CD14-positive monocyte (primary cell): ENCODE measurements at regions not wholly inside any gene's neighbourhood (a gene's known extent, or its start where the extent isn't known, plus 50 kb on each side); places are given as distances from the start of the nearest gene placed in this dataset.
A peak's percentile ranks its signal among the peaks of the same experiment; 100 is the strongest.

ENCODE experiments used
- DNase-seq, 3 donors: peaks; one replicate each; pipeline ENCODE4 v3.0.0-alpha.2; 2011 to 2022
- H2AFZ ChIP-seq: 2 replicates; pipeline ENCODE4 v1.6.0; 2012; ENCODE audit warnings: mild to moderate bottlenecking, low read depth, low read length, inconsistent platforms; ENCODE audit not compliant: insufficient read depth, poor library complexity, severe bottlenecking
- H3K27ac ChIP-seq, 2 donors: 1 replicate in 1 of 2; 2 replicates in 1 of 2; pipeline ENCODE4 v1.5.1; 2012 to 2013; ENCODE audit warnings: low read length in 2 of 2, control low read depth in 1 of 2, inconsistent platforms in 1 of 2, low read depth in 1 of 2, mild to moderate bottlenecking in 1 of 2
- H3K27me3 ChIP-seq, 2 donors: one replicate each; pipeline versions ENCODE4 v1.6.0 to v1.6.1; 2011 to 2013; ENCODE audit warnings: low read length in 2 of 2; ENCODE audit not compliant: control insufficient read depth in 2 of 2, insufficient read depth in 2 of 2
- H3K36me3 ChIP-seq, 2 donors: replicated peaks in 1 of 2; 1 replicate in 1 of 2; 2 replicates in 1 of 2; pipeline versions ENCODE4 v1.5.1 to v1.6.1; 2012 to 2013; ENCODE audit warnings: low read length in 2 of 2, control low read depth in 1 of 2, inconsistent platforms in 1 of 2, mild to moderate bottlenecking in 1 of 2; ENCODE audit not compliant: insufficient read depth in 2 of 2, control insufficient read depth in 1 of 2
- H3K4me1 ChIP-seq, 2 donors: 1 replicate in 1 of 2; 2 replicates in 1 of 2; pipeline versions ENCODE4 v1.5.1 to v1.6.1; 2012 to 2013; ENCODE audit warnings: low read length in 2 of 2, control low read depth in 1 of 2, inconsistent platforms in 1 of 2, mild to moderate bottlenecking in 1 of 2, moderate library complexity in 1 of 2; ENCODE audit not compliant: insufficient read depth in 2 of 2, control insufficient read depth in 1 of 2
- H3K4me2 ChIP-seq: replicated peaks from 2 replicates; pipeline ENCODE3; 2012; ENCODE audit warnings: low read length, moderate library complexity, mild to moderate bottlenecking; ENCODE audit not compliant: poor library complexity, severe bottlenecking; ENCODE audit errors: extremely low read depth
- H3K4me3 ChIP-seq, 3 experiments: fragments of 200-600 bp in 1 of 3; sonication (generic) in 1 of 3; replicated peaks in 1 of 3; 1 replicate in 2 of 3; 2 replicates in 1 of 3; pipeline ENCODE4 v1.5.1; 2011 to 2013; ENCODE audit warnings: low read length in 3 of 3, mild to moderate bottlenecking in 3 of 3, control low read depth in 2 of 3, low read depth in 2 of 3, inconsistent platforms in 1 of 3, moderate library complexity in 1 of 3
- H3K79me2 ChIP-seq: 2 replicates; pipeline ENCODE4 v1.6.0; 2012; ENCODE audit warnings: mild to moderate bottlenecking, control low read depth, inconsistent platforms, low read length, moderate library complexity; ENCODE audit not compliant: insufficient read depth
- H3K9ac ChIP-seq: 2 replicates; pipeline ENCODE4 v1.6.0; 2017; ENCODE audit warnings: low read length, mild to moderate bottlenecking; ENCODE audit not compliant: insufficient read depth, poor library complexity, severe bottlenecking
- H3K9me3 ChIP-seq, 2 donors: replicated peaks in 1 of 2; 1 replicate in 1 of 2; 2 replicates in 1 of 2; pipeline versions ENCODE4 v1.5.1 to v1.6.1; 2012 to 2013; ENCODE audit warnings: low read length in 2 of 2, control low read depth in 1 of 2; ENCODE audit not compliant: control insufficient read depth in 1 of 2, insufficient read depth in 1 of 2
- H4K20me1 ChIP-seq: 2 replicates; pipeline ENCODE4 v1.6.0; 2012; ENCODE audit warnings: mild to moderate bottlenecking, low read length, control low read depth, moderate library complexity; ENCODE audit not compliant: insufficient read depth
- H3K27ac Mint-ChIP-seq, 7 donors: one replicate each; pipeline ENCODE4 v1.8.0; 2020; ENCODE audit warnings: mild to moderate bottlenecking in 7 of 7, mixed read lengths in 7 of 7, moderate library complexity in 6 of 7, inconsistent platforms in 2 of 7
- H3K27me3 Mint-ChIP-seq, 3 donors: one replicate each; pipeline ENCODE4 v1.8.0; 2021 to 2022; ENCODE audit warnings: low read depth in 3 of 3, mild to moderate bottlenecking in 3 of 3, mixed read lengths in 3 of 3, moderate library complexity in 3 of 3, inconsistent platforms in 1 of 3
- H3K36me3 Mint-ChIP-seq, 2 donors: one replicate each; pipeline ENCODE4 v1.8.0; 2020; ENCODE audit warnings: mixed read lengths in 2 of 2, inconsistent platforms in 1 of 2, mild to moderate bottlenecking in 1 of 2
- H3K4me1 Mint-ChIP-seq: one replicate; pipeline ENCODE4 v1.8.0; 2020; ENCODE audit warnings: mild to moderate bottlenecking, mixed read lengths
- H3K4me3 Mint-ChIP-seq, 2 donors: one replicate each; pipeline ENCODE4 v1.8.0; 2020; ENCODE audit warnings: mild to moderate bottlenecking in 2 of 2, mixed read lengths in 2 of 2, moderate library complexity in 1 of 2
- H3K9me3 Mint-ChIP-seq, 7 donors: one replicate each; pipeline ENCODE4 v1.8.0; 2020 to 2022; ENCODE audit warnings: mixed read lengths in 7 of 7, mild to moderate bottlenecking in 6 of 7, moderate library complexity in 6 of 7, inconsistent platforms in 2 of 7
- WGBS: methylation state at CpG from one replicate; pipeline ENCODE4 v1.1.5; 2013; ENCODE audit warnings: missing lambda C conversion rate; ENCODE audit not compliant: insufficient coverage; 5-methylcytosine and 5-hydroxymethylcytosine counted together
- intact Hi-C, 2 donors: fragments of 100-400 bp; cut with micrococcal nuclease; formaldehyde crosslinking; loops; one replicate each; pipeline versions ENCODE4 v1.15.0 to v1.15.1; 2023
- TF ChIP-seq, protein P1 (sequence below): fragments of 200-600 bp; IDR thresholded peaks from one replicate; pipeline ENCODE4 v1.8.0; 2022; ENCODE audit warnings: antibody characterized with exemption, mild to moderate bottlenecking

DNA sequence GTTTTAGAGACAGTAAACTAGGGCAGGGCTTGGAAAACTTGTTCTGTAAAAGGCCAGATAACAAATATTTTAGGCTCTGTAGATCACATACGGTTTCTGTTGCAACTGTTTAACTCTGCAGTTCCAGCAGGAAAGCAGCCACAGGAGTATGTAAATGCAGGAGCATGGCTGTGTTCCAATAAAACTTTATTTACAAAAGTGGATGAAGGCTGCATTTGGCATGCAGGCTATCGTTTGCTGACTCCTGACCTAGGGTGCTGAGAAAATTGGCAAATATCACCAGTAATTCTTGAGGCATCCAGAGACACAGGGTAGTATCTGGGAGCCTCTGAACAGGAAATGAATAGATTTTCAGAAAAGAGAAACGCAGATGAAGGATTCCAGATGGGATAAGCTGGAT, 274.0 kb downstream of the MAF start:
- H3K9me3 ChIP-seq, result no peaks in the 10 kb centered on the region
- H3K79me2 ChIP-seq, result no peaks in the 10 kb centered on the region
- H3K4me1 ChIP-seq, result peaks cover 45 to 49% of the 10 kb centered on the region in 2 donors
- Mint-ChIP-seq H3K27ac (peak overlapping the region in 1 of 7 donors; percentile 18), H3K4me1 (peaks cover 56% of the 10 kb centered on the region), H3K36me3 (peaks cover 0 to 3% of the 10 kb centered on the region in 2 donors), H3K27me3 (peaks cover 2 to 6% (median 5%) of the 10 kb centered on the region in 3 donors), H3K4me3 (no peak overlapping the region), H3K9me3 (peaks cover 0 to 3% (median 0%) of the 10 kb centered on the region in 7 donors)
- intact Hi-C loops, result loop anchor here in 1 of 2 donors (5.0 kb wide), 1 partner anchor 59 kb away; no protein-coding TSS in a partner anchor
- 93% methylated on average over 3 of the region's 3 CpGs for WGBS
- TF ChIP-seq, protein P1, sequence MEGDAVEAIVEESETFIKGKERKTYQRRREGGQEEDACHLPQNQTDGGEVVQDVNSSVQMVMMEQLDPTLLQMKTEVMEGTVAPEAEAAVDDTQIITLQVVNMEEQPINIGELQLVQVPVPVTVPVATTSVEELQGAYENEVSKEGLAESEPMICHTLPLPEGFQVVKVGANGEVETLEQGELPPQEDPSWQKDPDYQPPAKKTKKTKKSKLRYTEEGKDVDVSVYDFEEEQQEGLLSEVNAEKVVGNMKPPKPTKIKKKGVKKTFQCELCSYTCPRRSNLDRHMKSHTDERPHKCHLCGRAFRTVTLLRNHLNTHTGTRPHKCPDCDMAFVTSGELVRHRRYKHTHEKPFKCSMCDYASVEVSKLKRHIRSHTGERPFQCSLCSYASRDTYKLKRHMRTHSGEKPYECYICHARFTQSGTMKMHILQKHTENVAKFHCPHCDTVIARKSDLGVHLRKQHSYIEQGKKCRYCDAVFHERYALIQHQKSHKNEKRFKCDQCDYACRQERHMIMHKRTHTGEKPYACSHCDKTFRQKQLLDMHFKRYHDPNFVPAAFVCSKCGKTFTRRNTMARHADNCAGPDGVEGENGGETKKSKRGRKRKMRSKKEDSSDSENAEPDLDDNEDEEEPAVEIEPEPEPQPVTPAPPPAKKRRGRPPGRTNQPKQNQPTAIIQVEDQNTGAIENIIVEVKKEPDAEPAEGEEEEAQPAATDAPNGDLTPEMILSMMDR, result no peak
- H3K36me3 ChIP-seq, result no peaks in the 10 kb centered on the region
- no peak overlapping the region for H3K4me3 ChIP-seq
- H3K4me2 ChIP-seq, result no peak overlapping the region
- H3K27me3 ChIP-seq, result no peaks in the 10 kb centered on the region
- DNase-seq, result no peak
- peak overlapping the region; percentile 18 for H2AFZ ChIP-seq
- H3K9ac ChIP-seq, result no peak overlapping the region
- H4K20me1 ChIP-seq, result no peaks in the 10 kb centered on the region
- no peak overlapping the region for H3K27ac ChIP-seq

DNA sequence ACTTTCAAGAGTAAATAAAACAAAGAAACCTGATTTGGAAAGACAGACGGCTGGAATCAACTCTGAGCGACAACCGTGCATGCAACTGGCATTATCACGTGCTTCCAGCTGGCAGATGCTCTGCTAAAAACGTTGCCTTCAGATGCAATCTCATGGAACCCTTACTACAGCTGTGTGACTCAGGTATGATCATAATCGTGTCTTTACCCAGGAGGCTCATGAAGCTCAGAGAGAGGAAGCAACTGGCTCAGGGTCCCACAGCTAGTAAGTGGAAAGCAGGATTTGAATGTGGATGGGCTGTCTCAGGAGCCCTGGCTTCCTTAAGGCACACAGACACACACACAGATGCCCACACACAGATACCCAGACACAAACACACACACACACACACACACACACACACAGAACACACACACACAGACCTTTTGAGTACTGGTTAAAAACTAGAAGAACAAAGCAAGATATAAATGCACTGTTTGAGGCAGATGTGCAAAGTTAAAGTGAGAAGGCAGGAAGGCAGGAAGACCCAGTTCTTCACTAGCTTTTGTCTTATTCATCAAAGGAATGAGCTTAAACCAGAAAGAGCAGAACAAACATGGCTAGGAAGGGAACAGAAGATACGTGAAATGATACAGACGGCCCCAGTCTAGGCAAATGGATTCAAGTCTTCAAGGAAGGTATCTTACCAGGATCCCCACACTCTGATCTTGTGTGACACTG, 275.2 kb downstream of the MAF start:
- H3K4me1 Mint-ChIP-seq, result peaks cover 44% of the 10 kb centered on the region
- intact Hi-C loops, result loop anchor here in 1 of 2 donors (5.0 kb wide), 1 partner anchor 58 kb away; no protein-coding TSS in a partner anchor
- Histone ChIP-seq H3K9ac (no peak overlapping the region), H3K27me3 (no peaks in the 10 kb centered on the region), H3K4me1 (peaks cover 34 to 38% of the 10 kb centered on the region in 2 donors), H3K4me2 (no peak overlapping the region), H3K9me3 (no peaks in the 10 kb centered on the region), H3K27ac (no peak overlapping the region), H3K79me2 (no peaks in the 10 kb centered on the region), H2AFZ (no peak overlapping the region), H4K20me1 (no peaks in the 10 kb centered on the region), H3K4me3 (no peak overlapping the region), H3K36me3 (no peaks in the 10 kb centered on the region)
- WGBS, result 92% methylated on average over 6 of the region's 8 CpGs
- peaks cover 2 to 6% (median 5%) of the 10 kb centered on the region in 3 donors for H3K27me3 Mint-ChIP-seq
- no peak overlapping the region for H3K27ac Mint-ChIP-seq
- H3K4me3 Mint-ChIP-seq, result no peak overlapping the region
- no peaks in the 10 kb centered on the region for H3K9me3 Mint-ChIP-seq
- DNase-seq, result no peak
- H3K36me3 Mint-ChIP-seq, result no peaks in the 10 kb centered on the region
- TF ChIP-seq, protein P1, result no peak
